Left lung (tissue), 4 donors: ENCODE measurements at regions not wholly inside any gene's neighbourhood (a gene's known extent, or its start where the extent isn't known, plus 50 kb on each side); places are given as distances from the start of the nearest gene placed in this dataset.

Source experiments
- ATAC-seq: fragments of 200-7000 bp; cut with Tn5 transposase; one replicate; pipeline ENCODE4 v1.9.1; 2020; ENCODE audit warnings: moderate library complexity
- DNase-seq, 4 donors: peaks; one replicate each; pipeline ENCODE4 v3.0.0-alpha.2; 2013 to 2020
- H3K27ac ChIP-seq, 2 donors: fragments of 200-600 bp; sonication (generic) in 1 of 2; one replicate each; pipeline versions ENCODE4 v1.5.0 to v1.8.0; 2020 to 2021
- H3K27me3 ChIP-seq, 2 donors: fragments of 200-600 bp; sonication (generic) in 1 of 2; one replicate each; pipeline versions ENCODE4 v1.5.0 to v1.8.0; 2020 to 2021
- H3K36me3 ChIP-seq, 2 donors: fragments of 200-600 bp; sonication (generic) in 1 of 2; one replicate each; pipeline versions ENCODE4 v1.5.0 to v1.8.0; 2020 to 2021
- H3K4me1 ChIP-seq, 2 donors: fragments of 200-600 bp; one replicate each; pipeline ENCODE4 v1.8.0; 2021
- H3K4me3 ChIP-seq, 2 donors: fragments of 200-600 bp; sonication (generic) in 1 of 2; one replicate each; pipeline versions ENCODE4 v1.5.0 to v1.8.0; 2020 to 2021; ENCODE audit warnings: mild to moderate bottlenecking in 1 of 2
- H3K9me3 ChIP-seq, 2 donors: fragments of 200-600 bp; sonication (generic) in 1 of 2; one replicate each; pipeline versions ENCODE4 v1.5.0 to v1.8.0; 2020 to 2021
- CTCF ChIP-seq, 2 donors: fragments of 200-600 bp; sonication (generic) in 1 of 2; IDR thresholded peaks; one replicate each; pipeline versions ENCODE4 v1.5.0 to v1.8.0; 2021; ENCODE audit warnings: antibody characterized with exemption in 2 of 2
- intact Hi-C, 2 donors: fragments of 100-400 bp; cut with DNase I; formaldehyde crosslinking; loops; one replicate each; pipeline versions ENCODE4 v1.11.2 to v1.14.2; 2022
- donor health status: DM: no; HTN: yes; CAD: no.
- donor health status: DM: no; HTN: no; CAD: no.

GRCh38 chr10:81000781-81001180, 463.1 kb downstream of the SH2D4B start:
- DNase-seq = no peak

GRCh38 chr10:81002382-81002781, 464.7 kb downstream of the SH2D4B start:
- intact Hi-C loops = no loop called here

More at GRCh38 chr10:81000781-81001180, 463.1 kb downstream of the SH2D4B start:
- Histone ChIP-seq H3K27ac (no peak overlapping the region), H3K27me3 (no peaks in the 10 kb centered on the region), H3K4me3 (no peak overlapping the region), H3K4me1 (no peaks in the 10 kb centered on the region), H3K36me3 (no peaks in the 10 kb centered on the region), H3K9me3 (peaks cover 0 to 5% of the 10 kb centered on the region in 2 donors)
- TF ChIP-seq CTCF (IDR thresholded peaks at IDR 0.05) = no peak
- ATAC-seq = no peak
- intact Hi-C loops = no loop called here

GRCh38 chr10:81007872-81008271, 470.2 kb downstream of the SH2D4B start:
- DNase-seq = no peak
- Histone ChIP-seq H3K4me1 (no peaks in the 10 kb centered on the region), H3K36me3 (no peaks in the 10 kb centered on the region), H3K9me3 (no peaks in the 10 kb centered on the region), H3K27ac (no peak overlapping the region), H3K4me3 (no peak overlapping the region), H3K27me3 (no peaks in the 10 kb centered on the region)
- intact Hi-C loops = no loop called here
- ATAC-seq = no peak
- TF ChIP-seq CTCF (IDR thresholded peaks at IDR 0.05) = no peak

More at GRCh38 chr10:81002382-81002781, 464.7 kb downstream of the SH2D4B start:
- Histone ChIP-seq H3K36me3 (no peaks in the 10 kb centered on the region), H3K4me1 (no peaks in the 10 kb centered on the region), H3K9me3 (no peaks in the 10 kb centered on the region), H3K27ac (no peak overlapping the region), H3K4me3 (no peak overlapping the region), H3K27me3 (no peaks in the 10 kb centered on the region)
- TF ChIP-seq CTCF (IDR thresholded peaks at IDR 0.05) = no peak
- DNase-seq (no peak), ATAC-seq (no peak)

- no peak for TF ChIP-seq CTCF (IDR thresholded peaks at IDR 0.05)
- no peaks in the 10 kb centered on the region for H3K4me1 ChIP-seq
- H3K27ac ChIP-seq = no peak overlapping the region
- H3K36me3 ChIP-seq = no peaks in the 10 kb centered on the region
- intact Hi-C loops = no loop called here
- H3K9me3 ChIP-seq = no peaks in the 10 kb centered on the region
- peak in 1 of 4 donors; percentile 10 for DNase-seq
- ATAC-seq = no peak
- no peaks in the 10 kb centered on the region for H3K27me3 ChIP-seq
- no peak overlapping the region for H3K4me3 ChIP-seq
Observed at GRCh38 chr10:81008726-81009125, 471.0 kb downstream of the SH2D4B start.

GRCh38 chr10:81009296-81009695, 471.6 kb downstream of the SH2D4B start:
- Histone ChIP-seq H3K27ac (no peak overlapping the region), H3K4me1 (no peaks in the 10 kb centered on the region), H3K36me3 (no peaks in the 10 kb centered on the region), H3K4me3 (no peak overlapping the region), H3K27me3 (no peaks in the 10 kb centered on the region), H3K9me3 (no peaks in the 10 kb centered on the region)
- intact Hi-C loops = no loop called here
- DNase-seq = no peak
- ATAC-seq = no peak
- TF ChIP-seq CTCF (IDR thresholded peaks at IDR 0.05) = no peak
